H1 (cell line): ENCODE measurements at regions not wholly inside any gene's neighbourhood (a gene's known extent, or its start where the extent isn't known, plus 50 kb on each side); places are given as distances from the start of the nearest gene placed in this dataset.

Source experiments
- CTCF ChIA-PET: fragments of 300-600 bp; sonication (Branson Sonifier 250); formaldehyde crosslinking; loops from one replicate; lab custom pipeline; 2021; ENCODE audit not compliant: partially characterized antibody; lab: Charles Lee
- POLR2A ChIA-PET: fragments of 300-600 bp; sonication (Branson Sonifier 250); formaldehyde crosslinking; loops from one replicate; lab custom pipeline; 2021; ENCODE audit warnings: inconsistent platforms; ENCODE audit not compliant: partially characterized antibody; lab: Charles Lee
- DNase-seq, 2 experiments: peaks; one replicate each; pipeline versions ENCODE4 v3.0.0 to v3.0.0-alpha.2; 2010 to 2022; ENCODE audit warnings: low spot score in 2 of 2, low read depth in 1 of 2, mixed read lengths in 1 of 2
- FAIRE-seq: peaks from 2 replicates; lab custom pipeline; 2011; peaks lifted over from hg19 to GRCh38; lab: Jason Lieb, UNC
- H2AFZ ChIP-seq: 2 replicates; pipeline ENCODE4 v1.8.1; 2012; ENCODE audit warnings: low read length, inconsistent platforms
- H2AK5ac ChIP-seq: 2 replicates; pipeline ENCODE4 v1.6.1; 2013; ENCODE audit warnings: low read depth, low read length
- H2BK120ac ChIP-seq: replicated peaks from 2 replicates; pipeline ENCODE3; 2013; ENCODE audit warnings: low read depth, low read length, inconsistent platforms
- H2BK12ac ChIP-seq: 2 replicates; pipeline ENCODE4 v1.6.1; 2013; ENCODE audit warnings: low read depth, low read length
- H2BK15ac ChIP-seq: 2 replicates; pipeline ENCODE4 v1.6.1; 2013; ENCODE audit warnings: low read length
- H2BK20ac ChIP-seq: 2 replicates; pipeline ENCODE4 v1.6.1; 2013; ENCODE audit warnings: low read length
- H2BK5ac ChIP-seq: 2 replicates; pipeline ENCODE4 v1.6.1; 2013; ENCODE audit warnings: low read depth, low read length
- H3K14ac ChIP-seq: 2 replicates; pipeline ENCODE4 v1.6.1; 2013; ENCODE audit warnings: inconsistent platforms; ENCODE audit not compliant: insufficient read length
- H3K18ac ChIP-seq: 2 replicates; pipeline ENCODE4 v1.6.1; 2013; ENCODE audit warnings: low read length; ENCODE audit errors: extremely low read depth
- H3K23ac ChIP-seq: 2 replicates; pipeline ENCODE4 v1.6.1; 2013; ENCODE audit warnings: inconsistent platforms; ENCODE audit not compliant: insufficient read length
- H3K23me2 ChIP-seq: 2 replicates; pipeline ENCODE4 v1.6.1; 2013; ENCODE audit warnings: low read depth, low read length
- H3K27ac ChIP-seq: 2 replicates; pipeline ENCODE4 v1.6.1; 2011; ENCODE audit warnings: low read depth, low read length, inconsistent platforms
- H3K27me3 ChIP-seq, 4 experiments: replicated peaks in 1 of 4; 1 replicate in 1 of 4; 2 replicates in 3 of 4; pipeline versions ENCODE4 v1.6.1 to v1.8.1; 2011 to 2013; ENCODE audit warnings: low read length in 3 of 4, mild to moderate bottlenecking in 3 of 4, inconsistent platforms in 2 of 4, mixed read lengths in 2 of 4, moderate library complexity in 1 of 4; ENCODE audit not compliant: control insufficient read depth in 3 of 4, insufficient read depth in 3 of 4; ENCODE audit errors: extremely low read depth in 1 of 4
- H3K36me3 ChIP-seq, 4 experiments: 2 replicates each; pipeline versions ENCODE4 v1.6.1 to v1.8.1; 2011 to 2013; ENCODE audit warnings: mild to moderate bottlenecking in 4 of 4, low read length in 3 of 4, moderate library complexity in 2 of 4, control low read depth in 1 of 4, inconsistent platforms in 1 of 4; ENCODE audit not compliant: insufficient read depth in 4 of 4, control insufficient read depth in 2 of 4
- H3K4ac ChIP-seq: replicated peaks from 2 replicates; pipeline ENCODE3; 2013; ENCODE audit warnings: low read length, low read depth, mixed read lengths, inconsistent platforms; ENCODE audit not compliant: insufficient read length
- H3K4me1 ChIP-seq, 4 experiments: replicated peaks in 1 of 4; 1 replicate in 1 of 4; 2 replicates in 3 of 4; pipeline versions ENCODE4 v1.6.1 to v1.8.1; 2011 to 2013; ENCODE audit warnings: low read length in 3 of 4, inconsistent platforms in 2 of 4, mixed read lengths in 1 of 4; ENCODE audit not compliant: insufficient read depth in 4 of 4, control insufficient read depth in 3 of 4
- H3K4me2 ChIP-seq, 2 experiments: 2 replicates each; pipeline versions ENCODE4 v1.6.1 to v1.8.1; 2011 to 2013; ENCODE audit warnings: low read depth in 2 of 2, low read length in 2 of 2, control low read depth in 1 of 2, inconsistent platforms in 1 of 2, mild to moderate bottlenecking in 1 of 2; ENCODE audit not compliant: insufficient read depth in 1 of 2
- H3K4me3 ChIP-seq, 4 experiments: fragments of 200-600, 300-600 bp in 1 of 4; sonication (generic), shearing (Covaris generic), sonication (Bioruptor Twin) in 1 of 4; 2 replicates each; pipeline versions ENCODE4 v1.5.1 to v1.8.1; 2011 to 2016; ENCODE audit warnings: low read length in 4 of 4, low read depth in 3 of 4, control low read depth in 2 of 4, inconsistent platforms in 2 of 4, mild to moderate bottlenecking in 2 of 4, mixed read lengths in 1 of 4, moderate library complexity in 1 of 4; ENCODE audit not compliant: insufficient read depth in 2 of 4; ENCODE audit errors: extremely low read depth in 1 of 4
- H3K56ac ChIP-seq: replicated peaks from 2 replicates; pipeline ENCODE3; 2013; ENCODE audit warnings: low read depth, mild to moderate bottlenecking, mixed read lengths, low read length, inconsistent platforms; ENCODE audit not compliant: insufficient read length
- H3K79me1 ChIP-seq: 2 replicates; pipeline ENCODE4 v1.6.1; 2013; ENCODE audit warnings: low read depth, low read length, control low read depth
- H3K79me2 ChIP-seq, 2 experiments: 2 replicates each; pipeline versions ENCODE4 v1.6.1 to v1.8.1; 2012 to 2013; ENCODE audit warnings: low read length in 2 of 2, mild to moderate bottlenecking in 2 of 2, inconsistent platforms in 1 of 2; ENCODE audit not compliant: insufficient read depth in 2 of 2, control insufficient read depth in 1 of 2
- H3K9ac ChIP-seq, 4 experiments: replicated peaks in 1 of 4; 1 replicate in 1 of 4; 2 replicates in 3 of 4; pipeline versions ENCODE4 v1.6.1 to v1.8.1; 2011 to 2013; ENCODE audit warnings: low read depth in 3 of 4, low read length in 3 of 4, control low read depth in 2 of 4, mild to moderate bottlenecking in 2 of 4, moderate library complexity in 2 of 4, inconsistent platforms in 1 of 4; ENCODE audit errors: extremely low read depth in 1 of 4
- H3K9me3 ChIP-seq, 2 experiments: 2 replicates each; pipeline versions ENCODE4 v1.6.1 to v1.8.1; 2012 to 2013; ENCODE audit warnings: mild to moderate bottlenecking in 2 of 2, moderate library complexity in 2 of 2, control low read depth in 1 of 2, inconsistent platforms in 1 of 2, low read depth in 1 of 2, low read length in 1 of 2, mixed read lengths in 1 of 2; ENCODE audit not compliant: insufficient read depth in 2 of 2
- H4K20me1 ChIP-seq, 2 experiments: replicated peaks in 1 of 2; 2 replicates each; pipeline versions ENCODE3 to v1.8.1; 2011 to 2013; ENCODE audit warnings: inconsistent platforms in 2 of 2, low read length in 2 of 2, mild to moderate bottlenecking in 1 of 2; ENCODE audit not compliant: insufficient read depth in 2 of 2, control insufficient read depth in 1 of 2
- H4K5ac ChIP-seq: 2 replicates; pipeline ENCODE4 v1.6.1; 2013; ENCODE audit warnings: low read length, low read depth, mixed read lengths, inconsistent platforms; ENCODE audit not compliant: insufficient read length
- H4K8ac ChIP-seq: 2 replicates; pipeline ENCODE4 v1.8.0; 2013; ENCODE audit warnings: mild to moderate bottlenecking, moderate library complexity, low read length, inconsistent platforms; ENCODE audit not compliant: insufficient read depth; ENCODE audit errors: extremely low read depth
- H4K91ac ChIP-seq: replicated peaks from 2 replicates; pipeline ENCODE3; 2013; ENCODE audit warnings: low read length, mixed read lengths, inconsistent platforms; ENCODE audit not compliant: insufficient read length
- ASH2L ChIP-seq: fragments of 200-600, 300-600 bp; sonication (generic); IDR thresholded peaks from one replicate; pipeline ENCODE4 v1.7.1; 2017; ENCODE audit warnings: low read length
- BACH1 ChIP-seq: IDR thresholded peaks from 2 replicates; pipeline ENCODE4 v1.6.1; 2012; ENCODE audit warnings: low read length, improper control_type of control experiment
- BRCA1 ChIP-seq: IDR thresholded peaks from 2 replicates; pipeline ENCODE4 v1.6.1; 2012; ENCODE audit warnings: low read depth, low read length, improper control_type of control experiment
- CHD2 ChIP-seq: IDR thresholded peaks from 2 replicates; pipeline ENCODE4 v1.6.1; 2012; ENCODE audit warnings: low read length, improper control_type of control experiment
- EZH2 ChIP-seq: fragments of 200-600 bp; sonication (generic); IDR thresholded peaks from 2 replicates; pipeline ENCODE4 v1.7.1; 2012; ENCODE audit warnings: low read depth, mild to moderate bottlenecking, moderate library complexity, low read length, inconsistent platforms; ENCODE audit not compliant: severe bottlenecking
- HDAC2 ChIP-seq, 2 experiments: fragments of 300-600 bp in 1 of 2; sonication (generic) in 1 of 2; IDR thresholded peaks; 2 replicates each; pipeline ENCODE4 v1.6.1; 2011 to 2012; ENCODE audit warnings: low read depth in 2 of 2, low read length in 2 of 2, mild to moderate bottlenecking in 2 of 2, moderate library complexity in 2 of 2, borderline replicate concordance in 1 of 2, inconsistent platforms in 1 of 2
- KDM5A ChIP-seq: fragments of 200-600 bp; IDR thresholded peaks from 2 replicates; pipeline ENCODE4 v1.7.1; 2012; ENCODE audit warnings: mild to moderate bottlenecking, low read length, inconsistent platforms, mixed read lengths
- NRF1 ChIP-seq: IDR thresholded peaks from 2 replicates; pipeline ENCODE4 v1.6.1; 2011; ENCODE audit warnings: mild to moderate bottlenecking, low read depth, low read length, improper control_type of control experiment
- PHF8 ChIP-seq: fragments of 200-600 bp; sonication (generic); conservative IDR thresholded peaks from 2 replicates; pipeline ENCODE4 v1.7.1; 2012; ENCODE audit warnings: low read depth, mild to moderate bottlenecking, inconsistent platforms, low read length, moderate library complexity
- POLR2AphosphoS5 ChIP-seq: IDR thresholded peaks from 2 replicates; pipeline ENCODE4 v1.6.1; 2011; ENCODE audit warnings: low read depth, low read length
- SIRT6 ChIP-seq: IDR thresholded peaks from one replicate; pipeline ENCODE4 v1.7.1; 2012; ENCODE audit warnings: low read length, inconsistent platforms
- SP1 ChIP-seq: IDR thresholded peaks from 2 replicates; pipeline ENCODE4 v1.6.1; 2011; ENCODE audit warnings: low read depth, low read length
- TEAD4 ChIP-seq: IDR thresholded peaks from 2 replicates; pipeline ENCODE4 v1.6.1; 2012; ENCODE audit warnings: low read depth, low read length, inconsistent platforms, mixed read lengths
- WGBS, 2 experiments: shearing (Covaris generic) in 1 of 2; methylation state at CpG; one replicate each; pipeline versions ENCODE4 v1.1.6 to v1.1.7; 2013 to 2015; ENCODE audit warnings: low lambda C conversion rate in 2 of 2, mixed read lengths in 2 of 2, inconsistent platforms in 1 of 2, low coverage in 1 of 2, missing lambda C conversion rate in 1 of 2; ENCODE audit not compliant: insufficient replicate concordance in 2 of 2, insufficient coverage in 1 of 2, insufficient read length in 1 of 2; ENCODE audit errors: extremely low coverage in 1 of 2, missing lambda C conversion rate in 1 of 2; 5-methylcytosine and 5-hydroxymethylcytosine counted together

DNA sequence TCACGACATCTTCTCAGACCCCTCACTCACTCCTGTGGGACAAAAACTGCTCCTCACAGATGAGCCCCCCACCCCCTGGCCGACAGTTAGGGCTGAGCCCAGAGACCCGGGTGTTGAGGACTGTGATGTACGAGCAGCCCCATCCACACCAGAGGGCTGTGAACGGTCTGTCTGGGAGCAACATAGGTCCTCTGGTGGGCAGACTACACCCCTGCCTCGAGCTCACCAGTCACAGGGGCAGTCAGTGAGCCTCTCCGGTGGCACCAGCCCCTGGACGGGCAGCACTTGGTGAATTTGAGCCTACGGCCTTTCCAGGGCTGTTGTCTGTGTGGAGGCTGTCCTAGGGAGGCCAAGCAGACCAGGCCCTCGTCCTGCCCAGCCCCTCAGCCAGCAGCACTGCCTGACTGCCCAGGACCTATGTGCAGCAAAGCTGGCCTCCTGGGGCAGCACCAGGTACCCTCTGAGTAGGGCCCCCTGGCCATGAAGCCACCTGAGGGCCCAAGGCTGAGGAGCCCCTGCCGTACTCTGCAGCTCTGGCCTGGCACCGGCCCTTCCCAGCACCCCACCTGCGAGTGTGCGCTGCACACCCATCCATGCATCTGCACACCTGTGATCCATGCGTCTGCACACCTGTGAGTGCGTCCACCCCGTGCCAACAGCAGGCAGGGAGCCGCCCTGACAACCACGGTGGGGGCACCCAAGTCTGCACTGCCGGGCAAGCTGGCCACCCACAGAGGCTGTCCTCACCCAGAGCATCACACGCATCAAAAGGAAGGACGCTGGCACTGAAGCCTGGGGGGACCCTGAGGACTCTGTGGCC lies 111.6 kb upstream of the NKX1-1 start:
- H2BK15ac ChIP-seq: no peak overlapping the region
- peaks cover 0 to 12% of the 10 kb centered on the region in 2 experiments for H4K20me1 ChIP-seq
- no peak overlapping the region for H3K56ac ChIP-seq
- peaks cover 0 to 6% (median 3%) of the 10 kb centered on the region in 4 experiments; a peak in 2 of 7 replicates for H3K4me1 ChIP-seq
- H2BK5ac ChIP-seq: no peak overlapping the region
- no peak overlapping the region for H3K4me3 ChIP-seq
- DNase-seq (no peak), FAIRE-seq (no peak)
- H4K8ac ChIP-seq: no peak overlapping the region; the same call in 1 of the 2 replicates
- H3K9ac ChIP-seq: no peak overlapping the region
- ChIA-PET POLR2A (interaction anchor here (1.0 kb wide), 1 partner anchor 10 kb away, joined by 3 read pairs; no protein-coding TSS in a partner anchor), CTCF (interaction anchor here (0.8 to 1.5 kb wide), 3 partner anchors 35 to 162 kb away, joined by 3 read pairs; no protein-coding TSS in a partner anchor)
- whole genome bisulfite sequencing, 2 experiments: 83% methylated on average over 22 of the region's 22 CpGs; no CpG with 5 or more reads in 1 of the 2 experiments
- H3K18ac ChIP-seq: no peak overlapping the region
- no peak overlapping the region for H3K4ac ChIP-seq
- H3K27ac ChIP-seq: no peak overlapping the region
- H3K36me3 ChIP-seq: no peaks in the 10 kb centered on the region
- H3K23me2 ChIP-seq: peaks cover 17% of the 10 kb centered on the region; the same call in 1 of the 2 replicates
- no peak overlapping the region for H4K5ac ChIP-seq
- no peak overlapping the region for H3K4me2 ChIP-seq
- H3K14ac ChIP-seq: no peak overlapping the region
- H3K27me3 ChIP-seq: peaks cover 0 to 11% (median 3%) of the 10 kb centered on the region in 4 experiments; a peak in 2 of 7 replicates
- H3K79me1 ChIP-seq: no peaks in the 10 kb centered on the region
- no peak overlapping the region for H2AK5ac ChIP-seq
- H3K9me3 ChIP-seq: peaks cover 0 to 7% of the 10 kb centered on the region in 2 experiments; a peak in 1 of 4 replicates
- H3K23ac ChIP-seq: no peak overlapping the region
- H2AFZ ChIP-seq: no peak overlapping the region
- H2BK20ac ChIP-seq: no peak overlapping the region
- H2BK120ac ChIP-seq: no peak overlapping the region
- H3K79me2 ChIP-seq: no peaks in the 10 kb centered on the region
- H2BK12ac ChIP-seq: no peak overlapping the region
- H4K91ac ChIP-seq: no peak overlapping the region
- TF ChIP-seq CHD2: no peak
- TF ChIP-seq EZH2: no peak
- no peak for TF ChIP-seq HDAC2 (IDR thresholded peaks at IDR 0.05; ENCODE audit: borderline replicate concordance in 1 of 2, low read depth in 2 of 2, low read length in 2 of 2)
- TF ChIP-seq ASH2L: no peak
- TF ChIP-seq BACH1: no peak
- TF ChIP-seq PHF8: no peak
- no peak for TF ChIP-seq POLR2AphosphoS5
- no peak for TF ChIP-seq TEAD4
- TF ChIP-seq BRCA1: no peak
- TF ChIP-seq SP1: no peak
- no peak for TF ChIP-seq NRF1
- no peak for TF ChIP-seq KDM5A
- no peak for TF ChIP-seq SIRT6
